ENCODE measurements at regions not wholly inside any gene's neighbourhood (a gene's known extent, or its start where the extent isn't known, plus 50 kb on each side); places are given as distances from the start of the nearest gene placed in this dataset.

GRCh38 chr13:105428811-105429210 lies 1106.7 kb downstream of the EFNB2 start:
- no peak for TF ChIP-seq CTCF (IDR thresholded peaks at IDR 0.05)

- no peak for TF ChIP-seq CTCF (IDR thresholded peaks at IDR 0.05)
Observed at GRCh38 chr13:105426441-105426840, 1109.0 kb downstream of the EFNB2 start.

- TF ChIP-seq CTCF (IDR thresholded peaks at IDR 0.05): no peak
Observed at GRCh38 chr13:105414639-105415038, 1120.8 kb downstream of the EFNB2 start.

GRCh38 chr13:105412171-105412570 lies 1123.3 kb downstream of the EFNB2 start:
- no peak for TF ChIP-seq CTCF (IDR thresholded peaks at IDR 0.05)

- peak; percentile 48 for TF ChIP-seq CTCF (IDR thresholded peaks at IDR 0.05)
Observed at GRCh38 chr13:105410602-105411001, 1124.9 kb downstream of the EFNB2 start.

- TF ChIP-seq CTCF (IDR thresholded peaks at IDR 0.05): no peak
Observed at GRCh38 chr13:105406551-105406950, 1128.9 kb downstream of the EFNB2 start.

GRCh38 chr13:105403086-105403485 lies 1132.4 kb downstream of the EFNB2 start:
- no peak for TF ChIP-seq CTCF (IDR thresholded peaks at IDR 0.05)

GRCh38 chr13:105395041-105395440 lies 1140.4 kb downstream of the EFNB2 start:
- no peak for TF ChIP-seq CTCF (IDR thresholded peaks at IDR 0.05)
